B cell (primary cell): ENCODE measurements at regions not wholly inside any gene's neighbourhood (a gene's known extent, or its start where the extent isn't known, plus 50 kb on each side); places are given as distances from the start of the nearest gene placed in this dataset.

ENCODE experiments used
- ATAC-seq: fragments of 200-7000 bp; cut with Tn5 transposase; one replicate; pipeline ENCODE4 v1.10.0; 2021; ENCODE audit warnings: low read depth, mild to moderate bottlenecking, moderate number of reproducible peaks, moderate library complexity
- CTCF ChIA-PET: fragments of 350-600 bp; sonication (Branson Sonifier 250); formaldehyde crosslinking; loops from one replicate; lab custom pipeline; 2021; ENCODE audit warnings: antibody characterized with exemption, inconsistent platforms; lab: Charles Lee
- POLR2A ChIA-PET: fragments of 350-600 bp; sonication (Branson Sonifier 250); formaldehyde crosslinking; loops from one replicate; lab custom pipeline; 2021; ENCODE audit warnings: antibody characterized with exemption; lab: Charles Lee
- DNase-seq: peaks from one replicate; pipeline ENCODE4 v3.0.0; 2013
- H2AFZ ChIP-seq: 2 replicates; pipeline ENCODE4 v1.6.1; 2012; ENCODE audit warnings: mild to moderate bottlenecking, low read depth, low read length; ENCODE audit not compliant: insufficient read depth, poor library complexity, severe bottlenecking
- H3K27ac ChIP-seq, 2 donors: 1 replicate in 1 of 2; 2 replicates in 1 of 2; pipeline ENCODE4 v1.5.1; 2012 to 2013; ENCODE audit warnings: low read length in 2 of 2, mild to moderate bottlenecking in 2 of 2, moderate library complexity in 1 of 2
- H3K27me3 ChIP-seq, 4 experiments: fragments of 200-600 bp in 1 of 4; sonication (generic) in 1 of 4; replicated peaks in 1 of 4; 1 replicate in 2 of 4; 2 replicates in 2 of 4; pipeline versions ENCODE4 v1.6.1 to v1.7.0; 2013 to 2016; ENCODE audit warnings: low read length in 3 of 4, mild to moderate bottlenecking in 2 of 4, mixed read lengths in 1 of 4, moderate library complexity in 1 of 4; ENCODE audit not compliant: insufficient read depth in 4 of 4, control insufficient read depth in 3 of 4; ENCODE audit errors: control extremely low read depth in 1 of 4
- H3K36me3 ChIP-seq, 2 experiments: replicated peaks in 1 of 2; 1 replicate in 1 of 2; 2 replicates in 1 of 2; pipeline versions ENCODE4 v1.6.1 to v1.7.1; 2013; ENCODE audit warnings: low read length in 1 of 2; ENCODE audit not compliant: insufficient read depth in 2 of 2, control insufficient read depth in 1 of 2; ENCODE audit errors: control extremely low read depth in 1 of 2, extremely low read depth in 1 of 2
- H3K4me1 ChIP-seq, 2 donors: fragments of 200-600 bp in 1 of 2; sonication (generic) in 1 of 2; 1 replicate in 1 of 2; 2 replicates in 1 of 2; pipeline versions ENCODE4 v1.5.1 to v1.6.1; 2013 to 2017; ENCODE audit warnings: low read length in 2 of 2; ENCODE audit not compliant: control insufficient read depth in 2 of 2, insufficient read depth in 2 of 2
- H3K4me2 ChIP-seq: replicated peaks from 2 replicates; pipeline ENCODE3; 2012; ENCODE audit warnings: mild to moderate bottlenecking, low read depth, low read length; ENCODE audit not compliant: poor library complexity, severe bottlenecking
- H3K4me3 ChIP-seq, 5 experiments: fragments of 200-600 bp in 1 of 5; sonication (generic) in 1 of 5; 1 replicate in 3 of 5; 2 replicates in 2 of 5; pipeline versions ENCODE4 v1.5.1 to v1.7.0; 2011 to 2016; ENCODE audit warnings: low read length in 4 of 5, mild to moderate bottlenecking in 4 of 5, low read depth in 2 of 5, control low read depth in 1 of 5, moderate library complexity in 1 of 5; ENCODE audit not compliant: insufficient read depth in 1 of 5; ENCODE audit errors: control extremely low read depth in 1 of 5, extremely low read depth in 1 of 5
- H3K79me2 ChIP-seq: fragments of 200-600 bp; sonication (generic); one replicate; pipeline ENCODE4 v1.6.0; 2016; ENCODE audit warnings: low read length; ENCODE audit not compliant: control insufficient read depth, insufficient read depth
- H3K9ac ChIP-seq: fragments of 200-600 bp; sonication (generic); 2 replicates; pipeline ENCODE4 v1.6.1; 2017; ENCODE audit warnings: mild to moderate bottlenecking, low read length, moderate library complexity
- H3K9me3 ChIP-seq, 3 donors: one replicate each; pipeline versions ENCODE4 v1.6.1 to v1.7.1; 2013; ENCODE audit warnings: low read length in 2 of 3; ENCODE audit not compliant: control insufficient read depth in 2 of 3, insufficient read depth in 1 of 3; ENCODE audit errors: control extremely low read depth in 1 of 3
- H4K20me1 ChIP-seq: 2 replicates; pipeline ENCODE4 v1.6.0; 2012; ENCODE audit warnings: mild to moderate bottlenecking, low read length; ENCODE audit not compliant: insufficient read depth, control insufficient read depth, poor library complexity, severe bottlenecking
- H3K27ac Mint-ChIP-seq: one replicate; pipeline ENCODE4 v1.8.0; 2021; ENCODE audit warnings: mixed read lengths
- H3K27me3 Mint-ChIP-seq: one replicate; pipeline ENCODE4 v1.8.0; 2021; ENCODE audit warnings: mixed read lengths
- H3K4me1 Mint-ChIP-seq: one replicate; pipeline ENCODE4 v1.8.0; 2021; ENCODE audit warnings: mixed read lengths
- H3K4me3 Mint-ChIP-seq: one replicate; pipeline ENCODE4 v1.8.0; 2021; ENCODE audit warnings: mixed read lengths
- H3K9me3 Mint-ChIP-seq: one replicate; pipeline ENCODE4 v1.8.0; 2022; ENCODE audit warnings: mixed read lengths; ENCODE audit not compliant: insufficient read depth
- CTCF ChIP-seq: fragments of 200-600 bp; IDR thresholded peaks from one replicate; pipeline ENCODE4 v1.8.0; 2022; ENCODE audit warnings: antibody characterized with exemption, mild to moderate bottlenecking
- EZH2 ChIP-seq: IDR thresholded peaks from 2 replicates; pipeline ENCODE4 v1.6.1; 2012; ENCODE audit warnings: borderline replicate concordance, low read depth, mild to moderate bottlenecking, moderate library complexity, low read length; ENCODE audit not compliant: insufficient read depth, poor library complexity, severe bottlenecking
- WGBS: methylation state at CpG from one replicate; pipeline ENCODE4 v1.1.5; 2013; ENCODE audit warnings: missing lambda C conversion rate; ENCODE audit not compliant: insufficient coverage; 5-methylcytosine and 5-hydroxymethylcytosine counted together
- intact Hi-C: fragments of 100-400 bp; cut with micrococcal nuclease; formaldehyde crosslinking; loops from one replicate; pipeline ENCODE4 v1.10.0; 2022

GRCh38 chr10:25704622-25705021 lies 229.4 kb upstream of the MYO3A start:
- 90% methylated on average over 2 of the region's 6 CpGs for WGBS
- Histone ChIP-seq H3K79me2 (no peaks in the 10 kb centered on the region), H3K4me3 (no peak overlapping the region), H4K20me1 (no peaks in the 10 kb centered on the region), H3K9me3 (no peaks in the 10 kb centered on the region), H3K9ac (no peak overlapping the region), H3K27me3 (no peaks in the 10 kb centered on the region), H3K36me3 (no peaks in the 10 kb centered on the region), H2AFZ (no peak overlapping the region), H3K27ac (no peak overlapping the region), H3K4me1 (peaks cover 3 to 4% of the 10 kb centered on the region in 2 donors), H3K4me2 (no peak overlapping the region)
- Mint-ChIP-seq H3K4me3 (no peak overlapping the region), H3K4me1 (peaks cover 3% of the 10 kb centered on the region), H3K27ac (no peak overlapping the region), H3K9me3 (no peaks in the 10 kb centered on the region), H3K27me3 (peaks cover 10% of the 10 kb centered on the region)
- ATAC-seq (no peak), DNase-seq (no peak)
- POLR2A ChIA-PET = no interaction called here
- TF ChIP-seq EZH2 (no peak), CTCF (no peak)
- intact Hi-C loops = no loop called here
- CTCF ChIA-PET = no interaction called here

GRCh38 chr10:25707572-25707971 lies 226.5 kb upstream of the MYO3A start:
- H3K27me3 Mint-ChIP-seq = peaks cover 17% of the 10 kb centered on the region
- Histone ChIP-seq H4K20me1 (no peaks in the 10 kb centered on the region), H3K36me3 (no peaks in the 10 kb centered on the region), H3K4me2 (no peak overlapping the region), H3K79me2 (no peaks in the 10 kb centered on the region), H3K27me3 (no peaks in the 10 kb centered on the region), H2AFZ (no peak overlapping the region), H3K9ac (no peak overlapping the region), H3K27ac (no peak overlapping the region), H3K4me1 (no peaks in the 10 kb centered on the region), H3K9me3 (no peaks in the 10 kb centered on the region), H3K4me3 (no peak overlapping the region)
- DNase-seq (no peak), ATAC-seq (no peak)
- ChIA-PET CTCF (no interaction called here), POLR2A (no interaction called here)
- H3K4me3 Mint-ChIP-seq = no peak overlapping the region
- H3K4me1 Mint-ChIP-seq = no peaks in the 10 kb centered on the region
- TF ChIP-seq EZH2 (no peak), CTCF (no peak)
- intact Hi-C loops = no loop called here
- WGBS = 92% methylated on average over 2 of the region's 4 CpGs
- H3K9me3 Mint-ChIP-seq = no peaks in the 10 kb centered on the region
- no peak overlapping the region for H3K27ac Mint-ChIP-seq
